SK-N-SH treated with all-trans-retinoic acid at 6 μM for 48 hours (cell line): ENCODE measurements at regions not wholly inside any gene's neighbourhood (a gene's known extent, or its start where the extent isn't known, plus 50 kb on each side); places are given as distances from the start of the nearest gene placed in this dataset.

ENCODE experiments used
- ARNTL ChIP-seq: fragments of 450-650 bp; formaldehyde crosslinking; IDR thresholded peaks from 2 replicates; pipeline ENCODE4 v1.5.0; 2020; ENCODE audit warnings: low read depth, mild to moderate bottlenecking, moderate library complexity, borderline replicate concordance
- GLIS3 ChIP-seq: fragments of 250-450 bp; sonication (Bioruptor Pico); IDR thresholded peaks from 2 replicates; pipeline ENCODE4 v1.5.0; 2020; ENCODE audit warnings: mild to moderate bottlenecking, moderate library complexity
- PATZ1 ChIP-seq: fragments of 250-450 bp; sonication (Bioruptor Pico); IDR thresholded peaks from 2 replicates; pipeline ENCODE4 v1.8.0; 2020; ENCODE audit warnings: mild to moderate bottlenecking, moderate library complexity, borderline replicate concordance
- POU6F1 ChIP-seq: fragments of 250-450 bp; sonication (Bioruptor Pico); IDR thresholded peaks from 2 replicates; pipeline ENCODE4 v1.8.0; 2021; ENCODE audit warnings: low read depth, mild to moderate bottlenecking, moderate library complexity, borderline replicate concordance
- ZNF70 ChIP-seq: fragments of 450-650 bp; formaldehyde crosslinking; IDR thresholded peaks from 2 replicates; pipeline ENCODE4 v1.5.0; 2020; ENCODE audit warnings: mild to moderate bottlenecking, moderate library complexity

- TF ChIP-seq ZNF70 (CRISPR knock-in tag) (no peak), PATZ1 (CRISPR knock-in tag) (no peak), POU6F1 (CRISPR knock-in tag) (no peak), ARNTL (CRISPR knock-in tag) (no peak), GLIS3 (CRISPR knock-in tag) (no peak)
These were observed 55.0 kb upstream of the GATA2 start for GRCh38 chr3:128548021-128548420.
